ENCODE measurements at regions not wholly inside any gene's neighbourhood (a gene's known extent, or its start where the extent isn't known, plus 50 kb on each side); places are given as distances from the start of the nearest gene placed in this dataset.

DNA sequence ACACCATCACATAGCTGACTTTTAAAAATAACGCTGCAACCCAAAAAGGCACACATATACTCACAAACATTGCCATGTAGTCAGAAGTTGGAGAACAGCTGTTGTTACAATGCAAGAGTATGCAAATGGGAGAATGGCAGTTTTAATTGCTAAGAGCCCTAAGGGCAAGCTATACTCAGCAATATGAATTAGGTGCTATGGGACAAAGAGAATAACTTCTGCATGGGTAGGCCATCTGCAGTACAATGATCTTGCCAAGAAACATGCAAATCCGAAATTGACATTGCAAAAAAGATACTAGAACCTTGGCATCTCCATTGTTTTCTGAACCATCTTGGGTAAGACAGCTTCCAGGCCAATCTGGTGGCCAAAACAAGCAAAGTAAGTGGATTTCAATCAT is 697.8 kb downstream of the LRRIQ3 start:
- TF ChIP-seq, protein P1, sequence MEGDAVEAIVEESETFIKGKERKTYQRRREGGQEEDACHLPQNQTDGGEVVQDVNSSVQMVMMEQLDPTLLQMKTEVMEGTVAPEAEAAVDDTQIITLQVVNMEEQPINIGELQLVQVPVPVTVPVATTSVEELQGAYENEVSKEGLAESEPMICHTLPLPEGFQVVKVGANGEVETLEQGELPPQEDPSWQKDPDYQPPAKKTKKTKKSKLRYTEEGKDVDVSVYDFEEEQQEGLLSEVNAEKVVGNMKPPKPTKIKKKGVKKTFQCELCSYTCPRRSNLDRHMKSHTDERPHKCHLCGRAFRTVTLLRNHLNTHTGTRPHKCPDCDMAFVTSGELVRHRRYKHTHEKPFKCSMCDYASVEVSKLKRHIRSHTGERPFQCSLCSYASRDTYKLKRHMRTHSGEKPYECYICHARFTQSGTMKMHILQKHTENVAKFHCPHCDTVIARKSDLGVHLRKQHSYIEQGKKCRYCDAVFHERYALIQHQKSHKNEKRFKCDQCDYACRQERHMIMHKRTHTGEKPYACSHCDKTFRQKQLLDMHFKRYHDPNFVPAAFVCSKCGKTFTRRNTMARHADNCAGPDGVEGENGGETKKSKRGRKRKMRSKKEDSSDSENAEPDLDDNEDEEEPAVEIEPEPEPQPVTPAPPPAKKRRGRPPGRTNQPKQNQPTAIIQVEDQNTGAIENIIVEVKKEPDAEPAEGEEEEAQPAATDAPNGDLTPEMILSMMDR (IDR thresholded peaks at IDR 0.05; ENCODE audit: borderline replicate concordance, insufficient read depth, low read depth, low read length), result no peak
- no peak overlapping the region for H3K4me3 ChIP-seq (ENCODE audit: low read depth, low read length)

DNA sequence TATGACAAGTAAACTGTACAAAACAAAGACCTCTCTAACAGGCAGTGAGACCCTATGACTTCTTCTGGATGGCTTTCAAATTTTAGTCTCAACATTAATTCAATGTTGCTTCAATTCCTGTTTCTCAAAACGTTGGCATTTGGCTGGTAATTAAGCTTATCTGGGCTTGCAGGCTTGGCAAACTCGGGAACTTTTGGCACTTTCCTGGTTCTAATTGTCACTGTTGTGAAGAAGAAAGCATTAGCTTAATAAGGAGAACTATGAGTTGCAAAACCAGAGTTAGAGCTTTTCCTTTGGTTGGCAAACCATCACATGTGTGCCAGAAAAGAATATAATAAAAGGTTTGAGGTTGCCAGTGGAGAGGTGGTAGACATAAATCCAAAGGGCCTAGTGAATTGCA is 698.3 kb downstream of the LRRIQ3 start:
- H3K4me3 ChIP-seq (ENCODE audit: low read depth, low read length), result no peak overlapping the region
- TF ChIP-seq, protein P1 (IDR thresholded peaks at IDR 0.05; ENCODE audit: borderline replicate concordance, insufficient read depth, low read depth, low read length), result no peak

- no peak overlapping the region for H3K4me3 ChIP-seq (ENCODE audit: low read depth, low read length)
- TF ChIP-seq, protein P1 (IDR thresholded peaks at IDR 0.05; ENCODE audit: borderline replicate concordance, insufficient read depth, low read depth, low read length), result no peak
Observed at GRCh38 chr1:73491621-73492020, 706.4 kb downstream of the LRRIQ3 start.

DNA sequence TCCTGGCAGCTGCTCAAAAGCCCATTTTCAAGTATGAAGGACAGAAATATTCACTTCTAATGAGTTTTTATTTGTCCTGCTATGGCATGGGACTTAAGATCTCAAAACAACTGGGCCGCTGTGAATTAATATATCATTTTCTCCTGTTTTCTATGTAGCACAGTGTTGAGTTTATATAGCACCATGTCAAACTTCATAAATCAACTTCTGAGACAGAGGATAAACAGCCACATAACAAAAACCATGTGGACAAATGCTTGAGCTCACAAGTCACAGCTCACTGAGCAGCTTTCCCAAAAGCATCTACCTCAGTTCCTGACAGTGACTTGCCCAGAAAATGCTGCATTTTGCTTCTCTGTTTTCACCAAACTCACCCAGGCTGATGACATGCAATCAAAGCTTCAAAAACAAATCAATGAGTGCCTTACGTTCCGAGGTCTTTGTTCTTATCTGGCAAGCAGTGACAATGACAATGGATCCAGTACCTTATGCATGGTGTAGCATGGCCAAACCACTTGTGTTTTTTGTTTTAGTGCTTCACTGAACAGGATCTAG is 722.6 kb downstream of the LRRIQ3 start:
- H3K4me3 ChIP-seq (ENCODE audit: low read depth, low read length), result no peak overlapping the region
- TF ChIP-seq, protein P1 (IDR thresholded peaks at IDR 0.05; ENCODE audit: borderline replicate concordance, insufficient read depth, low read depth, low read length), result no peak

- TF ChIP-seq, protein P1 (IDR thresholded peaks at IDR 0.05; ENCODE audit: borderline replicate concordance, insufficient read depth, low read depth, low read length), result no peak
- H3K4me3 ChIP-seq (ENCODE audit: low read depth, low read length), result no peak overlapping the region
Observed at GRCh38 chr1:73472810-73473209, 725.2 kb downstream of the LRRIQ3 start.

GRCh38 chr1:73467731-73468130 is 730.2 kb downstream of the LRRIQ3 start:
- H3K4me3 ChIP-seq (ENCODE audit: low read depth, low read length), result no peak overlapping the region
- TF ChIP-seq, protein P1 (IDR thresholded peaks at IDR 0.05; ENCODE audit: borderline replicate concordance, insufficient read depth, low read depth, low read length), result no peak

DNA sequence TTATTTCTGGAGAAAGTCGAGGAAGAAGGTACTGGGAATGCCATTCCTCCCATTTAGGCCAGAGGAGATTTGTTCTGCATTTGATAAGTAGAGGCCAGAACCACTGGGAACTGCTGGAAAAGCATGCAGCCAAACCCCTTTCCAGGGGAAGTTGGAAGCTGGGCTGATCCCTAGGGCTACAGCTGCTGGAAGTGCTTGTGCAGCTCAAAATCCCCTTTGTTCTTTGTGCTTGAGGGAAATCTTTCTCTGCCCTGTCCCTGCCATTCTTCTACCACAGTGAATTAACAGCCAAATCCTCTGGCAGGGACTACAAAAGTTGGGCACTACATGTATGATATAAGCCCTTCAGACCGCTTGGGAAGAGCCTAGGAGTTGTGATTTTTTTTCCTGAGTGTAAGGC is 734.1 kb downstream of the LRRIQ3 start:
- H3K4me3 ChIP-seq (ENCODE audit: low read depth, low read length), result no peak overlapping the region
- TF ChIP-seq, protein P1 (IDR thresholded peaks at IDR 0.05; ENCODE audit: borderline replicate concordance, insufficient read depth, low read depth, low read length), result no peak

Measured in GM12875 (cell line).